HG03378 (cell line): ENCODE measurements at regions not wholly inside any gene's neighbourhood (a gene's known extent, or its start where the extent isn't known, plus 50 kb on each side); places are given as distances from the start of the nearest gene placed in this dataset.

Experiments
- ATAC-seq: cut with Tn5 transposase; IDR thresholded peaks from one replicate; pipeline ENCODE4 v1.9.1; 2021; ENCODE audit warnings: mild to moderate bottlenecking, moderate library complexity; ENCODE audit not compliant: unreplicated experiment

DNA sequence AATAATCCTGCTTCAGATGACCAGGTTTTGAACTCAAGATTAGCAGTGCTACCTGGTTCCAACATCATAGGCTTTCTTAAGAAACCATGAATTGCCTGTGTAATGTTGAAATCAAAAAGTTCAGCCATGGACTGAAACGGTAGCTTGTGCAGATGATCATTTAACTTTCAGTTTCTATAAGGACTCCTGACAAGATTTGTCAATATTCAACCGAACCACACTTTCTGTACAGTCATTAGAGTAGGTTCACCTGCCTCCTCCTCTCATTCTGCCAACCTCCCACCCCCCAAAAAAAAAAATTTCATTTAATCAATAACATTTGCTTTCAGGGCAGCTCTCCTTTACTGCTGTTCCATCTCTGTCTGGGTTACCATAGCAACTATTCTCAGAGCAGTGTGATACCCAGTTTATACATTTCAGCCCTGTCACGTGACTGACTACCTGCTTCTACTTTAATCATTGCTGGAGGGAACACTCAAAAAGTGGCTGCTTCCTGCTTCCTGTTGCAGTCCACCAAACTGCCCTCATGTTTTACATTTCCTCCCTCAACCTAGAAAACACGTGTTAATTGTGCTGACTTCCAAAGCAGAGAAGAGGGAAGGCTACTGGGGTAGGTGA is 275.5 kb downstream of the SS18 start:
- peak; percentile 95 for ATAC-seq

DNA sequence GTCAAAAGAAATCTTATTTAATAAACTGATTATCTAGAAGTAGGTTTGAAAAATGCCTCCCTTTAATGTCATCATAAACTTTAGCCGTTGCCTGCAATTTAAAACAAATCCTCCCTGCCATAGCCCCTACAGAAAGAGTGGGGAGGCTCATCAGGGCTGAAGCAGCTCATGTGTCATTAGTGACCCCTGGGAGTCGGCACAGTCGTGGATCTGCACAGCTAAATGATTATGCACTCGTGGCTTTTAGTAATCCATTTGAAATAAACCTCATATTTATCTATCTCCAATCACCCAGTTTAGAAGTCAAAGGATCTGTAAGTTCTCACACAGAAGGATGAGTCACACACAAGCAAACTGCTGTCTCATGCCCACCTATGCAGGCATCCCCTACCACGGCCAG is 277.3 kb downstream of the SS18 start:
- no peak for ATAC-seq

DNA sequence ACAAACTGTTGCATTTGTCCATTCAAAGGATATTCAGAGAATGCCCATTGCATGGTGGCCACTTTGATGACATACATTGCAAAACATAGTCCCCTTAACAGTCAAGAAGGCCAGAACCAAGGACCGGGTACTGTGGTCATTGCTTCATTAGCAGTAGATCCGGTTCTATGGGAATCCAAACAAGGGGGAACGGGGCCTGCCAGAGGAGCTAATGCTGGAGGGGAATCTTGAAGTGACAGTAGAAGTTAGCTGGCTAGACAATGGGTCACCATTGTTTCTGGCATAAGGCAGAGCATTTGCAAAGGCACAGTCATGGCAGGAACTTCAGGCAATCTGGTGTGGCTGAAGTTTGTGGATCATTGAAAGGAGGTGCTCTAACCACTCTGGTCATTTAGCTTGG is 279.7 kb downstream of the SS18 start:
- no peak for ATAC-seq

DNA sequence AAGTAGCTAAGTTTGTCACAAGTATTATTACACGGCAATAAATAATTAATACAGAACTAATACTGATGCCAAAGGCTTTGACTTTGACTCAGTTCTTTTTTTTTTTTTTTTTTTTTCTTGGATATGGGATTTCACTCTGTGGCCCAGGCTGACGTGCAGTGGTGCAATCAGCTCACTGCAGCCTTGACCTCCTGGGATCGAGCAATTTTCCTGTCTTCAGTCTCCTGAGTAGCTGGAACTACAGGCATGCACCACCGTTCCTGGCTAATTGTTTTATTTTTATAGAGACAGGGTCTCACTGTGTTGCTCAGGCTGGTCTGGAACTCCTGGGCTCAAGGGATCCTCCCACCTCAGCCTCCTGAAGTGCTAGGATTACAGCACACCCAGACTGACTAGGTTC is 284.5 kb downstream of the SS18 start:
- no peak for ATAC-seq

DNA sequence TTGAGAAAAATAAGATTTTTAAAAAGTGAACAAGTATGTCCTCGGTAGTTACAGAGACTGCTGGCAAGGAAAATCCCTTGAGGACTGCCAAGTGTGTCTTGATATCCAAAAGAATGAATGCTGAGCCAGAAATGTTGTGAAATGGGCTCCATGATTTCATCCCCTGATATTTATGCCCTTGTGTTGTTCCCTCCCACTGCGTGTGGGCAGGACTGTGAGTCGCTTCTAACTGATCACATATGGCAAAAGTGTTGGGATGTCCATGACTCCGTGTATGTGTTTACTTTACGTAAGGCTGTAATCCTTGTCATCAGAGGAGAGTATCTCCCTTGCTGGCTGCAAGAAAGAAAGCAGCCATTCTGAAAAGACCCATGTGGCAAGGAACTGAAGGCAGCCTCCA is 285.1 kb downstream of the SS18 start:
- no peak for ATAC-seq

DNA sequence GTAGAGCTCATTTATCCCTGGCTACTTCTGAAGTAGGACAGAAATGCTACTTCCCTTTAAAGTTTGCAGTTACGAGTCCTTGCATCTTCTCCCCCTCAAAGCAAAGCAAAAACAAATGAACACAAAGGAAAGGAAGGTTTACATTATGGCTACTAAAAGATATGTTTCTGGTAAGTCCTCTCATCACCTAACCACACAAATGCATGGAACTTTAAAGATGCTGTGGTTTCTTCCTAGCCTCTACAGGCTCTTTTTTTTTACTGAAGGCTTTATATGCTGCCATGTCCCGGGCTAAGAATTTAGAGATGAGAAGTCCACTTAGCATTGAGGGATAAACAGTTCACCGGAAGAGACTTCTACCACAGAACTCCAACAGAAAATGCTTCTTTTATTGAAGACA is 291.2 kb downstream of the SS18 start:
- no peak for ATAC-seq

DNA sequence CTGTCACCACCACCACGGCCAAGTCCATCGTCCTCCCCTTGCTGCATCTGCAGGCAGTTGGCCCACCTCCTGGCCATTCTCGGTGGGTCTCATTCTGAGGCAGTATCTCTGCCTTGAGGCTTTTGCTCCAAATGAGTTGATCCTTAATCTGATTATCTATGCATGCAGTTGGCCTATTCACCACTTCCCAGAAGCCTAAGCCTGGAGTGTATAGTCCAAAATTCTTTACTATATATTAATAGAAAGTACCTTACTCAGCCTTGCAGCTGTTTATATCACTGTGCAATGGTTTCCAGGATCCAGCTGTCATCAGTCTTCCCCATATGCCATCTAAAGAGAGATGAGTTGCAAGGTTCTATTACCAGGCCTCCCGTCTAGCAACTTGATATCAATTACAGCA is 292.4 kb downstream of the SS18 start:
- ATAC-seq = no peak

DNA sequence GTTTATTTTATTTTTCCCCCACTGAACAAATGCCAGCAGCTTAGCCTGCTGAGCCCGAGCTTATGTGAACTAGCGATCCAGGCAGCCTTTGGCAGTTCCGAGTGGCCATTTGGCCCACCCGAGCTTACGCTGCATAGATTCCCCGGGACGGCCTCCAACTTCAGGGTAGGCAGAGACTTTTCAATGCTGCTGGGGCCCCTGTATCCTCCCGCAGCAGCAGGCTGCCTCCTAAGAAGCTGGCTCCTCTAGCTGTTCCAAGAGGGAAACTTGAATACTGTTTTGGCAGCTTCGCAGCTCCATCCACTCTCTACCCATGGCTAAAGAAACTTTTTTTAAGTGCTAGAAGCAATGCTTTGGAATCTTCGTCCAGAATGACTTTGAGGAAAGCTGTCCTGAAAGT is 295.2 kb downstream of the SS18 start:
- ATAC-seq = no peak

DNA sequence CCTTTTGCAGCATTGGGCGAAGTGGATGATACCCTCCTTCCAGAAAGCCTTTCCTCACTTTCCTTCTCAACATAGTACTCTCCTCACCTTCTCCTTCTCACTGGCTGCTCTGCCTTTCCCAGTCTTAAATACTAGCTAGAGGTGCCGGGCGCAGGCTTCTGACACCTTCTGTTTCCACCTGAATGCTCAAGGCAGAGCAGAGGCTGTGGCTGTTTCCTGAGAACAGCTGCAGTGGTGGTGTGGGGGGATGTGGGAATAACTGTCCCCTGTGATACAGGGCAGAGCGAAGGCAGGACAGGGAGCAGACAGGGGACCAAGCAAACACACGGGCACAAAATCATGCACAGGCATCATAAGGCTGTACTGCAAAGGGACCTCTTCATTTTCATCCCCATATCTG is 303.1 kb downstream of the SS18 start:
- no peak for ATAC-seq

DNA sequence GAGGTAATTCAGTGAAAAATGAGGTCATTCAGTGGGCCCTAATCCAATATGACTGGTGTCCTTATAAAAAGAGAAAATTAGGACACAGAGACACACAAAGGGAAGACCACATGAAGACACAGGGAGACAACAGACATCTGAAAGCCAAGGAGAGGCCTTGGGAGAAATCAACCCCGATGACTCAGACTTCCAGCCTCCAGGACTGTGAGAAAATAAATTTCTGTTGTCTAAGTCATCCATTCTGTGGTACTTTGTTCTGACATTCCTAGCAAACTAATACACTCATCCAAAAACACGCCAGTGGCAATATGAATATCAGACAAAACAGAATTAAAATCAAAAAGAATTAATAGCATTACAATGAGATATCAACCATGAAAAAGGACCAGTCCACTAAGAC is 303.7 kb downstream of the SS18 start:
- no peak for ATAC-seq

DNA sequence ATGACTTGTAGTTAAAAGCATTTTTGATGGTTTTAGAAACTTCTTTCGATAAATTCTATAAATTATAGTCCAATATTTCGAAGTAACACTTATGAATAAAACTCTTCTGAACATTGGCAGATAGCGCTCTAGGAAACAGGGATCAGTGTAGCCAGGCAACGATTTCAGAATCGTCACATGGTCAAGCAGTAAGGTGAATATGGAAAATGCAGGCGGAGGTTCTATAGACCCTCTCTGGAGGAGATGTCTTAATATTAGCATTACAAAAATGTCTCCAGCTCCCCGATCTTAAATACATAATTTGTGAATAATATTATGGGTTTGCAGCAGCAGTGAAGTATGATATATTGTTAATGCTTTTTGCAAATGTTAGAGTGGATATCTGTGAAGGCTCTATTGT is 310.3 kb downstream of the SS18 start:
- no peak for ATAC-seq

DNA sequence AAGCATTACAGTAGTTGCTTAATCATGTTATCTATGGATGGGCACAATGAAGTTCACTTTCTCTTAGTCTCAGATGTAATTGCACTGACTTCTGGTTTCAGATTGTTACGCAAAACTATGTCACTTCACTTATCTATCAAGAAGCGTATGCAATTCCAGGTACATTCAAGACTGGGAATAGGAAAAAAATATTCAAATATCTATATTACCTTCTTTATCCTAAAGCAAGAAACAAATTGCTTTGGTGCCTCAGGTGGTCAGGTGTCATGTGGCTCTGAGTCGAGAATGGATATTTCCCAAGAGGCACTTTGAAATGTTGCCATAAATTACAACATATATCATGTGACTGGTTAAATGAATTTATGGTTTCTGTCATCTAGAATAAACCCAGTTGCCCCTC is 318.6 kb downstream of the SS18 start:
- no peak for ATAC-seq

DNA sequence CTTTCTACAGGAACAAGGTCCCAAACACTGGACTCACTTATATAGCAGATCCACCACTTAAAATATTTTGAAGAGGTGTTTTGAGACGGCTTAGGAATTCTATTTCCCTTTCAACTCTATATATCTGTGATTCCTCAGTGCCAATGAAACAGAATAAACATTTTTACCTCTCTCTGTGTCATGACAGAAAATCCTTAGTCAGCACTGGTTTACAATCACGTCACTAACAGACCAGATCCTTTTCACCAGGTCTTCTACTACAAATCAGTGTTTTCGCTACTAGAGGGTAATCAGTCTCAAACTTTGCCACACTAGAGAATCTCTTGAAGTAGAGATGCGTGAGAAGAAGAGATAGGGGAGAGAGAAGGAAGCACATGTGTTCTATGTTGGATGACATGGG is 325.6 kb downstream of the SS18 start:
- no peak for ATAC-seq

DNA sequence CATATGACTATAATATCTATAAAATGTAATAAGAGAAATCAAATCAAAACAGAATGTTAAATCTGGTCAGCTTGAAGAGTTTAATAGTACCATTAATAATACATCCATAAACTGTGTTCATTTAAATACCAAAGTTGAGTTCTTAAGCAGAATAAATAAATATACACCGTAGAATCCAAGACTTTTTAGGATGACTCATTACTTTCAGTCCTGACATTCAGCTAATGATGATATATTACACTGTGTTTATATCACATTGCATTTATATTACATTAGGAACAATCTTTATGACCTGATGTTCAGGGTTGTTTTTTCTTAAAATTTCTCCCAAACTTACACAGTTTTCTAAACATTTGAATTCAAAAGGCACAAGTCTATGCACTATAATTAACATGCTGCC is 331.3 kb downstream of the SS18 start:
- no peak for ATAC-seq

DNA sequence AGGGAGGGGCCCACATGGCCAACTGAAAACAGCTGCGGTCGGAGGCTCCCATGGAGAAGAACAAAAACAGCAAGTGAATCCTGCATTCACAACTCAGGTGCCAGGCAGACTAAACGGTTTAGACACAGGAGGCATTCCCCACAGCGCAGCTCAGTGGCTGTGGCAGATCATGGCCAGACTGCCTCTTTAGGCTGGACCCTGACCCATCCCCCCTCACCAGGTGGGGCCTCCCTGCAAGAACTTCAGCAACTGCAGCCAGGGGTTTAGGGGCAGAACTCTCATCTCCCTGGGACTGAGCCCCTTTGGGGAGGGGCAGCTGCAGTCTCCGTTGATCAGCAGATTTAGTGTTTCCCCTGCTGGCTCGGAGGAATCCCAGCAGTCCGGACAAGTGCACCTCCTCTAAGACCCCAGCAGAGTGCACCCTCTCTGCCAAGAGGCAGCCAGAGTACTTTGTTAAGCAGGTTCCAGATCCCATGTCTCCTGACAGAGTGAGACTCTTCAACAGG is 346.7 kb downstream of the SS18 start:
- ATAC-seq = no peak

DNA sequence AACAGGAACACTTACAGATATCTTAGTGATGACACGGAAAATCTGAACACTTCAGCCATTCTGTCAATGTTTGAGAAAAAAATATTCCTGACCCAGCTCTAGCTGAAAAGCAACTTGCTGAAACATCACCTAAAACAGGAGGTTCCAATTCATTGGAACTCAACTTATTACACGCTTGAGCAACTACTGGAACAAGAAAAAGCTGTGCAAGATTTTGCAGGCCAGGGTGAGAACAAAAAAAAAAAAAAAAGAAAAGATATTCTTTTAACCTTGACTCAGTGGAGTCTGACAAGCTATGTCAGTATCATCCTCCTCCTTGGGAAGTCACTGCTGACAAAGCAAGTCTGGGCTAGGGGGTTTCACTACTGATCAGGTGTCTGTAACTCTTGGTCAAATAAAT is 351.0 kb downstream of the SS18 start:
- no peak for ATAC-seq

DNA sequence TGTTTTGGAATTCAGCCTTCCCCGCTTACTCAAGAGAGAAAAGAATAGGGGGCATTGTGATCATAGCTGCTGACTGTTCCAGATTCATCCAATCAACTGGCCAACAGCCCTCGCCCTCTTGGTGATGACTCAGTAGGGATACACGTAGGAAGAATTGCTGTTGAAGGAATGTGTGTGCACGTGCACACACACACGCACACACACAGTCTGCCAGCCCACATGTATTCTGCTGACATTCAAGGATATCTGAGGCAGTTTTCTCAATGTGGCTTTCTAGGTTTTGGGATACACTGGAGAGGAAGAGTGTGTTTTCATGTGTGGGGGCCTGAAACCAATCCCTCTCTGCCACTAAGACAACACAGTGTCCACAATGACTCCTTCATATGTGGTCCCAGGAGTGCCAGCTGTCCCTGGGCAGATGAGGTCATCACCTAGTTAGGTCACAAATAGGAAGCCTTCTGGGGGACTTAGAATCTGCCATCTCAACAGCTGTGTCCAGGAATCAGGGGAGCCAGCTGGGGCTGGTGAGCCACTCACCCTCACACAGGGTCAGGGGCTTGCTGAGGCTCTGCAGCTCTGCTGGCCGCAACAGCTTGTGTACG is 352.6 kb downstream of the SS18 start:
- no peak for ATAC-seq

DNA sequence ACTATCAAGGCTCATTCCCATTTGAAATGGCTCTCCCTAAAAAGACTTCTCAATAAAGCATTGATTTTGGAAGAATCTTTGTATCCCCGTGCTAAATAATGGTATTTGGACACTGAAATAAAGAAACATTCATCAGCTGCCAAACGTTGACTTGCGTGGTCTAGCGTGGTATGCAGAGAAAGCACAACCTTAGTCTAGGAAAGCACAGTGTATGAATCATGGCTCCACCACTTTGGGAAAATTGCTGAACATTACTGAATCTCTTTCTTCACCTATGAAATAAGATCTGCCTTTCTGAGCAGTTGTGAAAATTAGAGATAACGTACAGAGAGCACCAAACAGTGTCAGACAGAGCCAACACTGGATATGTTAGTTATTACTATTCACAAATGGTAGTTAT is 353.9 kb downstream of the SS18 start:
- no peak for ATAC-seq

DNA sequence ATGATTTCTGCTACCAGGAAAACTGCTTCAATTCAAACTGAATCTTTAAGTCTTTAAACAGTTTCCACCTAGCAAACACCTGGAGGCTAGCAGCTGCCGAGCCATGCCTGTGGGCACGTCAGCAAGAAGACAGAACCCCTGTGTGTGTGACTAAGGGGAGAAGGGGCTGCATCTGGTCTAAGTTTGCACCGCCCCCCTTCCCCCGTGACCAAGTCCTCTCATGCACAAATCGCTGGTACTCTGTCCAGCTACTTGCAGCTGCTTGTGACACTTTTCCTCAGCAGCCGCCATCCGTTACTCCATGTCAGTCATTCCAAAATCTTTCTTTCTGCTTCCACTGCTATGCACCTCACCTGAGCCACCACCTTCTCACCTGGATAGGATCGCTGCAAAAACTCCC is 355.0 kb downstream of the SS18 start:
- no peak for ATAC-seq

DNA sequence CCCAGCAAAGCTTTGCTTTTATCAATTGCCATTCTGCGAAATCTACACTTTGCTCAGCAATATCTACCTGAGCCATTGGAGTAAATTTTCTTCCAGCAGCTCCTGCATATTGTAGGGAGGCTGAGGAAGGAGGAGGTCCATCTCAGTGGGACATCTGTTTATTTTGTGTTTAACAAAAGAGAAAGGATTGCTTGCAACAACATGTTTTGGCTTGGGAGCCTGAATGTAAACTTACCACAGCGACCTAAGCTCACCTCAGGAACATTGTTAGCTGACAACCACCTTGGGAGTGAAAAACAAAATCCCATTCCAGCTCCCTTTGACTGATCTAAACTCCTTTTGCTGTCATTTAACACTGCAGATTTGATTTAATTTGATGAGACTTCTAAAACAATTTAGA is 356.1 kb downstream of the SS18 start:
- no peak for ATAC-seq

DNA sequence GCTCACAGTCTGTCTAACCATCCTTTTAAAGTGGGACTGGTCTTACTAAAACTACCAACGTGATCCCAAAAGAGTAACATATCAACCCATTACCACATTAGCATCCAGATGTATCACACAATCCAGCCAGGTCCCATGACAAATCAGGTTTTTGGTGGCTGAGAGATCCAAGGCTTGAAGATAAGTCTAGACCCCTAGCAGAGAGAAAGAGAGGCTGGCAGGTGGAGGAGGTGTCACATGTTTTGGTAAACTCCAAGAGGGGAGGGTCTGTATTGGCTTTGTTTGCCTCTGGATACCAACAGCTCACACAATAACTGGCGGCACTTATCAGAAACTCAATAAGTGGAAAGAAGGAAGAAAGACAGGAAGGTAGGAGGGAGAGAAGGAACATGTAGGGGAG is 357.6 kb downstream of the SS18 start:
- ATAC-seq = no peak

DNA sequence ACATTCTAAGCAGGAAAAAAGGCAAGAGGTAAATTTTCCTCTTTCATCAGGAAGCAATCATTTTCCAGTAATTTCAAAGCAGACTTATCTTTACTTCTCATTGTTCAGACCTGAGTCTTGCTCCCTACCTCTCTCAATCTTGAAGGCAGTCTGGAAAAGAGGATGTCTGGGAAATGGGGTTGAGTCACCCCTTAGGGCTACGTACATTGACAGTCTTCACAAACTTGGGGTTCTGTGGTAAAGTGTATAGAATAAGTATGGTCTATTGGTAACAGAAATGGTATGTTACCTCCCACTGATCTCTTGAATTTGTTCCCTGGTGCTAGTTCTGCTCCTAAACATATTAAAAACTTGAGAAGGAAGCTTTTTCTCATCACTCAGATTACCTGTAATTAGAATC is 361.3 kb downstream of the SS18 start:
- ATAC-seq = no peak
